HG02571 (cell line): ENCODE measurements at regions not wholly inside any gene's neighbourhood (a gene's known extent, or its start where the extent isn't known, plus 50 kb on each side); places are given as distances from the start of the nearest gene placed in this dataset.
"Not testable (repeated sequence)": the region's sequence is repeated elsewhere in the genome, so short reads cannot be mapped to it uniquely, and the experiment has no call there.

Source experiments
- ATAC-seq: cut with Tn5 transposase; IDR thresholded peaks from one replicate; pipeline ENCODE4 v1.9.1; 2021; ENCODE audit warnings: mild to moderate bottlenecking, moderate library complexity; ENCODE audit not compliant: unreplicated experiment

DNA sequence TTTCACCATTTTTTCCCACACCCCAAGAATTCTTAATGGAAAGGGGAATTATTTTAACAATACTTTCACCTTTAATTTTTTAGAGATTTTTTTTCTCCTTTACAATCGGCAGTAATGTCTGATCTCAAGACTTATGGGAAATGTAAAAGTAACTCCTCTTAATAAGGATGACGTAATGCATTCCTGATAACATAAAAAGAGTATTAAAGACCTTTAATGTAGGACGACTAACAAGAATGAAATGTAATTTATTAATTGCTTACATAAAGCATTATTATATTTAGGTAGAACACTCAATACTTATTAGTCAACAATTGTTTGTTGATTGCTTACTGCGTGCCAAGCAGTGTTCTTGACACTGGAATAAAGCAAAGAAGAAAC lies 416.8 kb upstream of the NAALADL2 start:
- no peak for ATAC-seq

DNA sequence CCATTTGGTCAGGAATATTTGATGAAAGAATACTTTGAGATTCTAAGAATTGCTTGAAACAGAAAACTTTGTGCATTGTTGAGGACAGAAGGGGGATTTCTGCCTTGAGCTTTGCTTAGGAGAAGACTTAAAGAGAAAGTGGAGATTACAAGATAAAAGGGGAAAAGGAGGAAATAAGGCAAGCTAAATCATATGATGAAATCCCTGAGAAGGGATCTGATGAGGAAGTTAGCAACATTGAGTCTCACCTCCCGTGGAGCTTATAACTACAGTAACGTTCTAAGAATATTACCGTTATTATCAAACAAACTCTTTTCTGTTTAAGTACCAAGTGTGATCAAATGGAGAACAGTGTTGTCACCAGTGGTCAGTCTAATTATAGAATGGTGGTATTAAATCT lies 414.7 kb upstream of the NAALADL2 start:
- no peak for ATAC-seq

DNA sequence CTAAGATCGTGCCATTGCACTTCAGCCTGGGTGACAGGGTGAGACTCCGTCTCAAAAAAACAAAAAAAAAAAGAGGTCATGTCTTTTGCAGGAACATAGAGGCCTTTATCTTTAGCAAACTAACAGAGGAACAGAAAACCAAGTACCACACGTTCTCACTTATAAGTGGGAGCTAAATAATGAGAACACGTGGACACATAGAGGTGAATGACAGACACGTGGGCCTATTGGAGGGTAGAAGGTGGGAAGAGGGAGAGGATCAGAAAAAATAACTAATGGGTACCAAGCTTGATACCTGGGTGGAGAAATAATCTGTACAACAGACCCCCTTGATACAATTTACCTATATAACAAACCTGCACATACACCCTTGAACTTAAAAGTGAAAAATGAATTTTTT lies 401.4 kb upstream of the NAALADL2 start:
- no peak for ATAC-seq

DNA sequence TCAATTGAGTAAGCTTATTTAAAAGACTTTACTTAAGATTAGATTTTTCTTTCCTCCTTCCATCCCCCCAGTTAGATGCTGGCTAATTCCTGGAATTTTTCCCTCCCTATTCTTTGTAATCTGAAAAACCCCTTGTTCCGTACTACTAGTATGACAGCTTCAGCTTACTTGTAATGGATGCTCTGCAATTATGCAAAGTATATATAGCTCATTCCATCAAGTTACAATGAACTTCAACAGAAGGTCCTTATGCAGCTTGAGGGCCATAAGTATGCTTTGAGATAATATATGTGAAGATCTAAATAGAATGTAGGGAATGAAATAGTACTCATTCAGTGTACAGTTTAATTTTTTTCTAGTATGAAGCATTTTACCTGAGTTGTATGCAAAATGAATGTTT lies 398.3 kb upstream of the NAALADL2 start:
- ATAC-seq, result no peak

DNA sequence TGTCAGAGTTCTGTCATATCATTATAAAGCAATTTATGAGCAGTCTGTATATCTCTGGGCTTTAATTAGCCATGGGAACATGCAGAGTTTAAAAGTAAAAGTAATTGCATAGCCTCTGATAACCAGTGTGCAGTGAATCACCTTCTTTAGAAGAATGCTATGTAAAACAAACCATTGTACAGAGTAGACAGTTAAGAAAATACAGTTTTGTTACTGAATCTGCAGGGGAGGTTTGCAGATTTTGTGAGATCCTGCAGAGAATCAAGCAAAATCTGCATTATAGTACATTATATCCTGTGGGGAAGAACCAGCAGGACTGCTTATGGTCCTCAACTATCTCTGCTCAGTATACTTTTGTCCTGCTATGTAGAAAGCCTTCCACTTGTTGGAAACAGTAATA lies 396.2 kb upstream of the NAALADL2 start:
- no peak for ATAC-seq

DNA sequence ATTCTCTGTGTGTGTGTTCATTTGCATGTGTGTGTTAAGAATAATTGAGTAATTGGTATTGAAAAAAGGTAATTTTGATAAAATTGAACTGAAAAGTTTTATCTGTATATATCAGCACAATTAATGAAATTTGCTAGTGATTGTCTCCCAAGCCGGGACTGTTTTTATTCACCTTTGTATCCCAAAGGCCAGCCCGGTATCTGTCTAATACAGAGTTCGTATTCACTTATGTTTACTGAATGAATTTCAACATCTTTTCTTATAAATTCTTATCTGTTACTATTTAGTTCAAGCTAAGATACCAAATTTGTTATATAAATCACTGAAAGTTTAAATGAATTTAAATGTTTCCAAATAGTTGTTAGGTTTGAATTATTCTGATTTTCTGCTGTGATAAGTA lies 394.0 kb upstream of the NAALADL2 start:
- ATAC-seq, result no peak

DNA sequence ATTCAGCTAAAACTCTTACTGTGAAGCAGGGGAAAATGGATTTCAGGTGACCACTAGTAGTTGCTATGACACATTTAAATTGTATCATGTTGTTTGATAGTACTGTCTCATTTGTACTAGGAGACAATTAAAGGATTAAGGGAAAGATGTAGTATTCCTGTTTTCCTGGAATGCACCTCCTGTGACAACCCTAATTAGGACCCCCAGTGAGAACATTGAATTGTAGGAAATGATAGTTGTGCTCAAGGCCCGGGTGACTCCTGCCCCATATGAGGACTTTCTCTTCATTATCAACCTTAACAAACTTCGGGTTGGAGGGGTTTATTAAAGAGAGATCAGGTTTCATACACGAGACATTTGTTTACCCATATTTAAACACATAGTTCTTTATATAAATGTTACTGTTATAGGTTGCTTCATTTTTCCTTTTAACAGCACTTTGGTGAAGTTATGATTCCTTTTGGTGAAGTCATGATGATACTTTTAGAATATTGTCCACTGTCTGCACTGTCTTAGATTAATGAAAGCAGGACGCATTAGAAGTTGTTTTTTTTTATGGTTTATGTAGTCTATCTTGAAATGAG lies 392.6 kb upstream of the NAALADL2 start:
- no peak for ATAC-seq

DNA sequence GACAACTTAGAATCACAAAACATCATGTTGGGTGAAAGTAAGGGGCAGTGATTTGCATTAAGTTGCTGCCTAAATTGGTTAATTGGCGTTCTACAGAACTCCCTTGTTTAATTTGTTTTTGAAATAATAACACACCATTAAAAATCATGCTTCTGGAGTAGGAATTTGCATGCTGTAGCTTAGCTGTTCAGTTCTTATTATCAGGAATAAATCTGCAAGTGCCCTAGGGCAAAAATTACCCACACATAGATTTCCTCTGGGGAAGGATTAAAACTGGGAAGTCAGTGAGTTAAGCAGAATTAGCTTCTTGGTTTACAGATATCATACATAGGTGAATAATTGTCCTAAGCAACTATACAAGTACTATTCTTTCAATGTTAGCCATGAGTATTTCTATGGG lies 381.6 kb upstream of the NAALADL2 start:
- no peak for ATAC-seq

DNA sequence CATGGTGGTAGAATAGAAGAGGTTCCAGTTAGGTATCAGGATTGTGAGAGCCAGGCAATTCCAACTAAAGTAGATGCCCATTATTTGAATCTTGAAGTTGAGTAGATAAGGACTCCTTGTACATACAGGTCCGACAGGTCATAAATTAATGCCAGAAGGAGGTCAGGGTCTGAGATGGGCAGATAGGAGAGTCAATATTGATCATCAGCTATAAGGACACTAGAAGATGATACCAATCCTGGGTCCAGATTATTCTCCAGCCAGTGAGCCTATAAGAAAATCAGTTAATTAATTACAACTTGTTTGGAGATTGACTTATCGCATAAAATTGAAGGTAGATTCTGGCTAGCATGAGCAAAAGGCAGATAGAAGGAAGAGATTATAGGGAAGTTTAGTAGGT lies 378.4 kb upstream of the NAALADL2 start:
- no peak for ATAC-seq

DNA sequence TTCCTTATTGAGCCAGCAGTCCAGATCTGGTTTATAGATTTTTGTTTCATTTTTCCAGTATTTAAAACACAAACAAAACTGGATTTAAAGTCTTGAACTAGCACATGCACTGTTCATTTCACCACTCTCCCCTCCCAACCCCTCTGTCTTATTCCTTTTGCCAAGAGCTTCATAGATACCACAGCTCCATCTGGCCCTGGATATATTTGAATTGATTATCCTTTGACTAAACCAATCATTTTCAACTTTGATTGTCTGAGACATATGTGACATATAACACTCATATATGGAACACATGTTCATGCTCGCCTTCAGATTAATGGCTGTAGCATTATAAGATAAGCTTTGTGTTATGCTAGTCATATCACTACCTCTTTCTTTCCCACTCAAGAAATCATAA lies 376.6 kb upstream of the NAALADL2 start:
- no peak for ATAC-seq

DNA sequence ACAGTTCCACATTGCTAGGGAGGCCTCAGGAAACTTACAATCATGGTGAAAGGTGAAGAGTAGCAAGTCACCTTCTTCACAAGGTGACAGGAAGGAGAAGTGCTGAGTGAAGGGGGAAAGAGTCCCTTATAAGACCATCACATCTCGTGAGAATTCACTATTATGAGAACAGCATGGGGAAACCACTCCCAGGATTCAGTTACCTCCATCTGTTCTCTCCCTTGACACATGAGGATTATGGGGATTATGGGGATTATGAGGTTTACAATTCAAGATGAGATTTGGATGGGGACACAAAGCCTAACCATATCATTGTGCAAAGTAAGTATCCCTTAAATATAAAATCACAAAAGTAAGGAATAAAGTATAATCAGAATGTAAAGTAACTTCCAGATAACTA lies 375.9 kb upstream of the NAALADL2 start:
- ATAC-seq, result no peak

DNA sequence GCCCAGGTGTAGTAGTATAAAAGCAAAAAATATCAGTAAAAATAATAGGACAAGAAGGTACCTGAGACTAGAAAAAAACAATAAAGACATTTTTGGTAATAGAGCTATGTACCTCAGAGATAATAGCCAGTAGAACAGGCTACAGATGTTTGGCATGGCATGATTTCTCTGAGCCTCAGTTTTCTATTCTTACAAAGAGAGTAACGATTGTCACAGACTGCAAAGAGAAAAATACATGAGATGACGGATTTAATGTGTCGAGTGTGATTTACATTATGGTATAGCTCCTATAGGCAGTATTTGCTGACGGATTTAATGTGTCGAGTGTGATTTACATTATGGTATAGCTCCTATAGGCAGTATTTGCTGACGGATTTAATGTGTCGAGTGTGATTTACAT lies 375.3 kb upstream of the NAALADL2 start:
- ATAC-seq, result not testable (repeated sequence)

DNA sequence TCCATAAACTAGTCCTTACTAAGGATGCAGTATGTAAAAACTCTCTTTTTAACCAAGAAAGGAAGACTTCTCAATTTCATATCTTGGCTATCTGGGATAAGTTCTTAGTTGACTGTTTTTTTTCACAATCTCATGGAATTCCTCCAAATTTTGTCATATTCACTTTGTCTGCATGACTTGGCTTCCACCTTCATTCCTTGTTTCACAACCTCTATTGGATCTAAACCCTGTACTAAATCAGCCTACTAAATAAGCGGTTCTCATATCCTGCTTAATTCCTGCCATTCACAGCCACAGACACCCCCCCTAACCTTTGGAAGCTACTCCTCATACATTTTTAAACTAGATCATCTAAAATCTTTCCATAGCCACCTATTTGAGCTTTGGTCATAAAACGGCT lies 370.6 kb upstream of the NAALADL2 start:
- ATAC-seq, result no peak

DNA sequence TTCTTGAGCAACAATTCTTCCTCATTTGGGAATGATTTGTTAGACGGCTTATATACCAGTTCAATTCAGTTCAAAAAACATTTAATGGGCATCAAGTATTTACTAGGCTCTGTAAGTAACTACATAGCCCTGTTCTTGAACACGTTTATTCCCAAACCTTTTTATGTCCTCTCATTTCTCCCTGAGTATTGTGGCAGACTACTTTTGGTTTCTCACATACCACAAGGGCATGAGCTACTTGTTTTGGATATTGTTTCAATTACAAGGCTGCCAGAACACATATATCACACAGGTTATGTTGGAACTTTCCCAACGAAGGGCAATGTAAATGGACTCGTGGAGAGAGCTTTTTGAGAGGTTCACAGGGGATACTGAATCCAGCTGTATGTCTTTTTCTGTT lies 363.8 kb upstream of the NAALADL2 start:
- ATAC-seq, result no peak

DNA sequence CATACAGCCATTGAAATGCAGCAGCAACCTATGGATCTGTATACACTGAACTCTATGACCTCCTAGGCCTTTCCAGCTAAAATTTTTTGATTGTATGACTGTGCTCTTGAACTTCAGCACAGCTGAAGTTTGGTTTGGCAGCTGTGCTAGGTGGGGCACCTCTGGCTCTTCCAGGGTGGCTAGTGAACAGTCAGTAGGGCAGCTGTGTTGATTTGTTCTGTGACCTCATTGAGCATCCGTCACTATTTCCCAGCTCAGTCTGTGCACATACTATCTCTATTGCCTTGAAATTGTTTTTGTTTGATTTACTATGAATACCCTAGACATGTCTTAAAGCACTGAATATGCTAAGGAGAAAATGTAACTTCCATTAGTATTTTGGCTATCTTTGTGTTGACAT lies 363.2 kb upstream of the NAALADL2 start:
- ATAC-seq, result no peak

DNA sequence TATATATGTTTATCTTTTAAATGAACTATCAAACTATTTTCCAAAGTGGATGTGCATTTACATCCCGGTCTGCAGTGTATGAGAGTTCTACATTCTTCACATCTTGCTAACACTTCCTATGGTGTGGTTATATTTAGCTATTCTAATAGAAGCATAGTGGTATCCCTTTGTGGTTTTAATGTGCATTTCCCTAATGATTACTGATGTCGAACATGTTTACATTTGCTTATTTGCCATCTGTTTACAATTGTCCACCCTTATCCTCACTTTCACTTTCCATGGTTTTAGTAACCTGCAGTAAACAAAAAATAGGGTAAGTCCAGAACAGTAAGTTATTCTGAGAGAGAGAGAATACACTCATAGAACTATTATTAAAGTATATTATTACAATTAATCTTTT lies 360.5 kb upstream of the NAALADL2 start:
- ATAC-seq, result no peak

DNA sequence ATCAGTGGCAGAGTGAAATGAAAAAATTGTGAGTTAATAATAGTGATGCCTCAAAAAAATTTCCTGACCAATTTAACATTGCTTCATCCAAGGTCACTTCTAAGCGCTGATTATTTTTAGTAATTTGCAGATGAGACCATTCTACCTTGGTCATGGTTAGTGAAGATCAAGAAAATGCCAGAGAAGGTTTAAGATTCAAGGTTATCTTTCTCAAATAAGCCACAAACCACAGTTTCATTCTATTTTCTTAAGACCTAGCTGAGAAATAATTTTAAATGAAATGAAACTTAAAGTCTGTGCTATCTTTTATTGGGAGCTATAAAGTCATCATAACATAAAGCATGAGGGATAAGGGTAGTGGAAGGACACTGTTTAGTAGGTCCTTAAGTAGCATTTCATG lies 353.9 kb upstream of the NAALADL2 start:
- ATAC-seq, result no peak

DNA sequence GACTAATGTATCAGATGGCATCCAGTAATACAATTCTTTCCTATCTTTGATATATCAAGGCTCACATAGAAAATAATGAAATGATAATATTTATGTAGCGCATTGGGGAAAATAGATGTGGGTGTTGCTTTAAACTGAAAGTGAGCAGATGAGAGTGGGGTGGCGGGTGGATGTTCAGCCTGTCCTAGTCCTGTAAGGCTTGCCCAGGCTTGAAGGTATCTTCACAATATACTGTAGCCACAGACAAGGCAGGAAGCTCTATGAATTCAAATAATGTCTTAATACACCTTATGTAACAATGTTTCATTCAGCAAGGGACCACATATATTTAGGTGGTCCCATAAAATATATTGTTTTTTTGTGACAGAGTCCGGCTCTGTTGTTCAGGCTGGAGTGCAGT lies 334.9 kb upstream of the NAALADL2 start:
- no peak for ATAC-seq

DNA sequence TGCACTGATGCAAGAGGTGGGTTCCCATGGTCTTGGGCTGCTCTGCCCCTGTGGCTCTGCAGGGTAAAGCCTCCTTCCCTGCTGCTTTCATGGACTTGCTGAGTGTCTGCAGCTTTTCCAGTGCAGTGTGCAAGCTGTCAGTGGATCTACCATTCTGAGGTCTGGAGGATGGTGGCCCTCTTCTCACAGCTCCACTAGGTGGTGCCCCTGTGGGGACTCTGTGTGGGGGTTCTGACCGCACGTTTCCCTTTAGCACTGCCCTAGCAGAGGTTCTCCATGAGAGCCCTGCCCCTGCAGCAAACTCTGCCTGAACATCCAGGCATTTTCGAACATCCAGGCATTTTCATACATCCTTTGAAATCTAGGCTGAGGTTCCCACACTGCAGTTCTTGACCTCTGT lies 329.8 kb upstream of the NAALADL2 start:
- no peak for ATAC-seq

DNA sequence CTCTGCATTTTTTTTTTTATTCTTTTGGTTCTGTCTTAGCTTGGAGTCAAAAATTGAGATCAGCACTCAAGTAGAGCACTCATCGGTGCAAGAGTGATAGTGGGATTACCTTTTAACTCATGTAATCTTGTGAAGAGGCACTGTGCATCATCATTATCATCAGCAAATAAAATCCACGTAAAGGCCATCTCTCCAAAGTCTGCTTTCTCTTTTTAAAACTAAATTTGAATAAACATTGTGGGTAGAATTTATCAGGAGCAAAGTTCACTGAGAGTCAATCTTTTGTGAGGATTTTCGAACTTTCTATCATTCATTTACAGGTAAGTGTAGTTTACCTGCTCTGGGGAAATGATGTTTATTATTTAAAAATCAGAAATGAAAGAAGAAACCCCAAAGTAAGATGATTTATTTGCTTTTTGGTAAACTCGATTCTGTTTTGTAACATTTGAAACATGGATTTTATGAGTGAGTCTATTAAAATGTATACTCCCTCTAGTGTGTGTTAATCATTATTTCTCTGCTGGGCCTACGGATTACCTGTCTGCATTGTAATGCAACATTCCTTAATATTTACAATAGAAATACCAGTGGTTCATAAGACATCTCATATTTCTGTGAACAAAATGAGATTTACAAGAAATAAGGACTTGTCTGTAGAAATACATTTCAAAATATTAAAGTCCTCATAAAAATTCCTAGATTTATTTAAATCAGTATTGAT lies 327.7 kb upstream of the NAALADL2 start:
- ATAC-seq, result no peak

DNA sequence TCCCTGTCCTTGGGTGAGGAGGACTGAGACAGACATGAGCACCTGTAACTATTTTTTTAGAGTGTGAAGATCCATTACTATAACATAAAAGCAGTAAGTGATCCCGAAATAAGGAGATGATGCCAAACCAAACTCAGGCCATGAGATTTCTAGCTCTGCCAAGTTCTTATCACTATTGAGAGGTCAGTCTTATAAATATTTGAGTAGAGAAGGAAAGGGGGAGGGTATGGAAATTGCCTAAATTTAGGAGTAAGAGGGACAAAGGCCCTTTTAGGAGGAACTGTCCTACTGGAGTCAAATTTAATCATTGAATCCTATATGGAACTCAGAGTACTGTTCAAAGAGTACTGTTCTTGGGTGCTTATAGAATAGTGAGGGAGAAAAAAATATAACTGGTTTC lies 326.9 kb upstream of the NAALADL2 start:
- ATAC-seq, result no peak

DNA sequence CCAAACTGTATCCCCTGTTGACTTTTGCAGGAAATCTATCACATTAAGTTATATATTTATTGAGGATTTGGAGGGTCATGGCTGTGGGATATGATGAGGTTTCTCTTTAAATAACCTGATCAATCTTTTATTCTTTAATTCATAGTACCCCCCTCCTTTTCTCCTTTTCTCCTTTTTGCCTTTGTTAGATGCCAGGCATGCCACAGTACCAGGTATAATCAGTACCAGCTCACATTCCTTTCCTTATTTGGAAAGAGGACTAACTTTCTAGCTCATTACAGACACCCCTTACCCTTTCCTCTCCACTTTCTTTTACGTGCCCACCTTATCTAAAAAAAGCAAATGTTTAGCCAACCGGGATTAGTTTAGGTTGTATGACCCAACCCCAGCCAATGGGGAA lies 326.4 kb upstream of the NAALADL2 start:
- ATAC-seq, result no peak

DNA sequence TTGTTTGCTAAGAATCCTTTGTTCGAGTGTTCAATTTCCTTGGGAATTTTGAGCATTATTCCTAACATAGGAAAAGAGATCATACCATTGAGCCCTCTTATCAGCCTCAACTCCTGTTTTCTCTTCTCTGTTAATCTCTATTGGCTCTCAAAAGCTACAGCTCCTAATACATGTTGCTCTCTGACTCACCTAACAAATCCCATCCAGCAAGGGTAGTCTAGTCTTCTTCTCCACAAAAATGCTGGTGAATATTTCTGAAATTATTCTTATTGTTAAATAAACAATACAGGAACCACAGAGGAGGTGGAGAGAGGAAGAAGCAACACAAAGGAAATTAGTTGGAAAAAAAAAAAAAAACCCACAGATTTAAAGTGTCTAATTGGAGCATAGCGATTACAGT lies 325.8 kb upstream of the NAALADL2 start:
- ATAC-seq, result no peak
